GM23338 (cell line): ENCODE measurements at regions not wholly inside any gene's neighbourhood (a gene's known extent, or its start where the extent isn't known, plus 50 kb on each side); places are given as distances from the start of the nearest gene placed in this dataset.

ENCODE experiments used
- ATAC-seq: fragments of 200-7000 bp; cut with Tn5 transposase; 3 replicates; pipeline ENCODE4 v1.9.1; 2020
- DNase-seq: peaks from one replicate; pipeline ENCODE4 v3.0.0-alpha.2; 2015; ENCODE audit warnings: low spot score
- H2AFZ ChIP-seq: fragments of 200-600 bp; sonication (generic); 2 replicates; pipeline ENCODE4 v1.8.0; 2016; ENCODE audit warnings: antibody characterized with exemption, mild to moderate bottlenecking, moderate library complexity
- H3F3A ChIP-seq: fragments of 200-600 bp; sonication (generic); replicated peaks from 2 replicates; pipeline ENCODE4 v1.8.0; 2017; ENCODE audit warnings: antibody characterized with exemption, mixed run types, low read depth
- H3K27ac ChIP-seq: fragments of 200-600 bp; sonication (generic); 2 replicates; pipeline ENCODE4 v1.6.1; 2016; ENCODE audit warnings: low read depth
- H3K27me3 ChIP-seq: fragments of 200-600 bp; sonication (generic); 2 replicates; pipeline ENCODE4 v1.8.0; 2016; ENCODE audit warnings: mild to moderate bottlenecking, mixed run types, moderate library complexity; ENCODE audit not compliant: insufficient read depth
- H3K36me3 ChIP-seq: fragments of 200-600 bp; sonication (generic); 2 replicates; pipeline ENCODE4 v1.8.0; 2016; ENCODE audit warnings: mild to moderate bottlenecking; ENCODE audit not compliant: insufficient read depth
- H3K4me1 ChIP-seq: fragments of 200-600 bp; sonication (generic); 2 replicates; pipeline ENCODE4 v1.8.0; 2016; ENCODE audit warnings: mild to moderate bottlenecking, moderate library complexity; ENCODE audit not compliant: insufficient read depth
- H3K4me2 ChIP-seq: fragments of 200-600 bp; sonication (generic); 2 replicates; pipeline ENCODE4 v1.7.1; 2017; ENCODE audit warnings: mixed run types
- H3K4me3 ChIP-seq: fragments of 200-600 bp; sonication (generic); 2 replicates; pipeline ENCODE4 v1.6.1; 2016; ENCODE audit warnings: mixed run types
- H3K79me2 ChIP-seq: fragments of 200-600 bp; sonication (generic); replicated peaks from 2 replicates; pipeline ENCODE4 v1.8.0; 2017; ENCODE audit warnings: mild to moderate bottlenecking; ENCODE audit not compliant: insufficient read depth
- H3K9me2 ChIP-seq: fragments of 200-600 bp; sonication (generic); 2 replicates; pipeline ENCODE4 v1.8.0; 2017; ENCODE audit not compliant: insufficient read depth
- H4K20me1 ChIP-seq: fragments of 200-600 bp; sonication (generic); replicated peaks from 2 replicates; pipeline ENCODE4 v1.8.0; 2017; ENCODE audit warnings: mild to moderate bottlenecking; ENCODE audit not compliant: insufficient read depth
- H3K27ac Mint-ChIP-seq: 2 replicates; pipeline ENCODE4 v1.8.0; 2020; ENCODE audit warnings: inconsistent platforms, mild to moderate bottlenecking, moderate library complexity, mixed read lengths
- H3K27me3 Mint-ChIP-seq: 3 replicates; pipeline ENCODE4 v1.8.0; 2022; ENCODE audit warnings: low read depth, mild to moderate bottlenecking, moderate library complexity, mixed read lengths, inconsistent platforms; ENCODE audit not compliant: insufficient read depth, poor library complexity
- H3K36me3 Mint-ChIP-seq: 3 replicates; pipeline ENCODE4 v1.8.0; 2021; ENCODE audit warnings: low read depth, mild to moderate bottlenecking, inconsistent platforms, moderate library complexity, mixed read lengths
- H3K4me1 Mint-ChIP-seq: 3 replicates; pipeline ENCODE4 v1.8.0; 2020; ENCODE audit warnings: mild to moderate bottlenecking, inconsistent platforms, mixed read lengths
- H3K4me3 Mint-ChIP-seq: 3 replicates; pipeline ENCODE4 v1.8.0; 2021; ENCODE audit warnings: moderate library complexity, mild to moderate bottlenecking, inconsistent platforms, mixed read lengths
- H3K9me3 Mint-ChIP-seq: 3 replicates; pipeline ENCODE4 v1.8.0; 2020; ENCODE audit warnings: moderate library complexity, mild to moderate bottlenecking, inconsistent platforms, mixed read lengths
- CREB1 ChIP-seq: fragments of 250-450 bp; sonication (Bioruptor Pico); IDR thresholded peaks from 2 replicates; pipeline ENCODE4 v1.5.0; 2020; ENCODE audit warnings: low read depth, mild to moderate bottlenecking, moderate library complexity
- EZH2 ChIP-seq: fragments of 200-600 bp; sonication (generic); IDR thresholded peaks from one replicate; pipeline ENCODE4 v1.8.0; 2017; ENCODE audit warnings: antibody characterized with exemption, mild to moderate bottlenecking, low read depth; ENCODE audit not compliant: unreplicated experiment
- EZH2phosphoT487 ChIP-seq: fragments of 200-600 bp; sonication (generic); IDR thresholded peaks from one replicate; pipeline ENCODE4 v1.8.1; 2018; ENCODE audit warnings: antibody characterized with exemption; ENCODE audit not compliant: unreplicated experiment
- JUNB ChIP-seq: IDR thresholded peaks from one replicate; pipeline ENCODE4 v1.6.1; 2016; ENCODE audit warnings: antibody characterized with exemption; ENCODE audit not compliant: unreplicated experiment
- POLR2AphosphoS5 ChIP-seq: IDR thresholded peaks from 2 replicates; pipeline ENCODE4 v1.6.1; 2016; ENCODE audit warnings: antibody characterized with exemption, low read depth
- STAT1 ChIP-seq: IDR thresholded peaks from one replicate; pipeline ENCODE4 v1.6.1; 2016; ENCODE audit warnings: antibody characterized with exemption; ENCODE audit not compliant: unreplicated experiment
- ZNF114 ChIP-seq: fragments of 250-450 bp; sonication (Bioruptor Pico); IDR thresholded peaks from 2 replicates; pipeline ENCODE4 v1.5.0; 2020; ENCODE audit warnings: mild to moderate bottlenecking, moderate library complexity
- TF ChIP-seq, protein P1 (sequence below), 2 experiments: fragments of 200-600 bp in 1 of 2; sonication (generic) in 1 of 2; conservative IDR thresholded peaks; 2 replicates each; pipeline versions ENCODE4 v1.5.1 to v1.6.1; 2016 to 2017; ENCODE audit warnings: antibody characterized with exemption in 2 of 2, low read depth in 2 of 2, mild to moderate bottlenecking in 2 of 2, moderate library complexity in 1 of 2
- TF ChIP-seq, protein P2 (sequence below): IDR thresholded peaks from 2 replicates; pipeline ENCODE4 v1.6.1; 2016; ENCODE audit warnings: antibody characterized with exemption
- TF ChIP-seq, protein P3 (sequence below): fragments of 250-450 bp; sonication (Bioruptor Pico); IDR thresholded peaks from 2 replicates; pipeline ENCODE4 v1.5.0; 2020; ENCODE audit warnings: mild to moderate bottlenecking, moderate library complexity

DNA sequence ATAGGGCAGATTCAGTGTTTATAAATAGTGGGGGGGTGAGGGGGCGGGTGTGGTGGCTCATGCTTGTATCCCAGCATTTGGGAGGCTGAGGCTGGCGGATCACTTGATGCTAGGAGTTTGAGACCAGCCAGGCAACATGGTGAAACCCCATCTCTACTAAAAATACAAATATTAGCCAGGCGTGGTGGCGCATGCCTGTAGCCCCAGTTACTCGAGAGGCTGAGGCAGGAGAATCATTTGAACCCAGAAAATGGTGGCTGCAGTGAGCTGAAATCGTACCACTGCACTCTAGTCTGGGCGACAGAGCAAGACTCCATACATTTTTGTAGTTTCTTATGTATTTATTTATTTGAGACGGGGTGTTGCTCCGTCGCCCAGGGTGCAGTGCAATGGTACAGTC is 109.0 kb upstream of the ZNF217 start:
- Histone ChIP-seq H3K36me3 (no peaks in the 10 kb centered on the region), H3K4me2 (no peak overlapping the region), H3K9me2 (no peaks in the 10 kb centered on the region), H4K20me1 (no peaks in the 10 kb centered on the region), H3K4me3 (no peak overlapping the region), H3K4me1 (peaks cover 9% of the 10 kb centered on the region), H2AFZ (no peak overlapping the region), H3F3A (0 out of 2 replicates have a peak, but pooled peaks cover 7% of the 10 kb centered on the region), H3K79me2 (no peaks in the 10 kb centered on the region), H3K27ac (no peak overlapping the region), H3K27me3 (no peaks in the 10 kb centered on the region)
- ATAC-seq, result no peak
- no peaks in the 10 kb centered on the region for H3K9me3 Mint-ChIP-seq
- H3K4me1 Mint-ChIP-seq, result peaks cover 17% of the 10 kb centered on the region
- H3K36me3 Mint-ChIP-seq, result no peaks in the 10 kb centered on the region
- H3K4me3 Mint-ChIP-seq, result no peak overlapping the region
- no peak for DNase-seq
- peaks cover 3% of the 10 kb centered on the region for H3K27me3 Mint-ChIP-seq
- no peak overlapping the region for H3K27ac Mint-ChIP-seq
- no peak for TF ChIP-seq POLR2AphosphoS5
- TF ChIP-seq STAT1, result no peak
- TF ChIP-seq, protein P1, sequence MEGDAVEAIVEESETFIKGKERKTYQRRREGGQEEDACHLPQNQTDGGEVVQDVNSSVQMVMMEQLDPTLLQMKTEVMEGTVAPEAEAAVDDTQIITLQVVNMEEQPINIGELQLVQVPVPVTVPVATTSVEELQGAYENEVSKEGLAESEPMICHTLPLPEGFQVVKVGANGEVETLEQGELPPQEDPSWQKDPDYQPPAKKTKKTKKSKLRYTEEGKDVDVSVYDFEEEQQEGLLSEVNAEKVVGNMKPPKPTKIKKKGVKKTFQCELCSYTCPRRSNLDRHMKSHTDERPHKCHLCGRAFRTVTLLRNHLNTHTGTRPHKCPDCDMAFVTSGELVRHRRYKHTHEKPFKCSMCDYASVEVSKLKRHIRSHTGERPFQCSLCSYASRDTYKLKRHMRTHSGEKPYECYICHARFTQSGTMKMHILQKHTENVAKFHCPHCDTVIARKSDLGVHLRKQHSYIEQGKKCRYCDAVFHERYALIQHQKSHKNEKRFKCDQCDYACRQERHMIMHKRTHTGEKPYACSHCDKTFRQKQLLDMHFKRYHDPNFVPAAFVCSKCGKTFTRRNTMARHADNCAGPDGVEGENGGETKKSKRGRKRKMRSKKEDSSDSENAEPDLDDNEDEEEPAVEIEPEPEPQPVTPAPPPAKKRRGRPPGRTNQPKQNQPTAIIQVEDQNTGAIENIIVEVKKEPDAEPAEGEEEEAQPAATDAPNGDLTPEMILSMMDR (conservative IDR thresholded peaks at IDR 0.05; ENCODE audit: low read depth in 2 of 2), result no peak
- TF ChIP-seq EZH2phosphoT487, result no peak
- TF ChIP-seq, protein P2, sequence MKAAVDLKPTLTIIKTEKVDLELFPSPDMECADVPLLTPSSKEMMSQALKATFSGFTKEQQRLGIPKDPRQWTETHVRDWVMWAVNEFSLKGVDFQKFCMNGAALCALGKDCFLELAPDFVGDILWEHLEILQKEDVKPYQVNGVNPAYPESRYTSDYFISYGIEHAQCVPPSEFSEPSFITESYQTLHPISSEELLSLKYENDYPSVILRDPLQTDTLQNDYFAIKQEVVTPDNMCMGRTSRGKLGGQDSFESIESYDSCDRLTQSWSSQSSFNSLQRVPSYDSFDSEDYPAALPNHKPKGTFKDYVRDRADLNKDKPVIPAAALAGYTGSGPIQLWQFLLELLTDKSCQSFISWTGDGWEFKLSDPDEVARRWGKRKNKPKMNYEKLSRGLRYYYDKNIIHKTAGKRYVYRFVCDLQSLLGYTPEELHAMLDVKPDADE, result no peak
- TF ChIP-seq EZH2, result no peak
- TF ChIP-seq CREB1, result no peak

DNA sequence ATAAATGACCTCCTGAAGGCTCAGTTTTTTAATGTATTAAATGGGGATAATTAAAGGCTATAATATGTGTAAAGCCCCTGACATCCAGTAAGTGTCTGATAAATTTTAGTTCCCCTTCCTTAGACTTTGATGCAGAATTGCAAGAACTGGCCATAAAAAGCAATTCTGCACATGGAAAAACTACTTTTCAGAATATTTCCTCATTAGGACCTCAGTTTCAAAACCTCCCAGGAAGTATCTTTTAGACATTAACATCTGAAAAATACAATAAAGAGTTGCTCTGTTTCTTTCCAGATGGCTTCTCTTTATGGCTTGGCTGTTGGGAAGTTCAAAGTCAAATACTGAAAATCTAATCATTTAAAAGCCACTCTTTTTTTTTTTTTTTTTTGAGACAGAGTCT is 106.3 kb upstream of the ZNF217 start:
- Histone ChIP-seq H3K36me3 (no peaks in the 10 kb centered on the region), H3K27ac (no peak overlapping the region), H3F3A (no peaks in the 10 kb centered on the region), H3K4me1 (no peaks in the 10 kb centered on the region), H3K4me3 (no peak overlapping the region), H2AFZ (no peak overlapping the region), H4K20me1 (no peaks in the 10 kb centered on the region), H3K9me2 (no peaks in the 10 kb centered on the region), H3K27me3 (no peaks in the 10 kb centered on the region), H3K4me2 (no peak overlapping the region), H3K79me2 (no peaks in the 10 kb centered on the region)
- Mint-ChIP-seq H3K27me3 (peaks cover 2% of the 10 kb centered on the region), H3K27ac (no peak overlapping the region), H3K36me3 (no peaks in the 10 kb centered on the region), H3K4me1 (no peaks in the 10 kb centered on the region), H3K9me3 (no peaks in the 10 kb centered on the region), H3K4me3 (no peak overlapping the region)
- DNase-seq (no peak), ATAC-seq (no peak)
- no peak for TF ChIP-seq STAT1
- TF ChIP-seq CREB1, result no peak
- TF ChIP-seq ZNF114 (CRISPR knock-in tag), result no peak
- no peak for TF ChIP-seq EZH2
- no peak for TF ChIP-seq JUNB
- TF ChIP-seq, protein P3, sequence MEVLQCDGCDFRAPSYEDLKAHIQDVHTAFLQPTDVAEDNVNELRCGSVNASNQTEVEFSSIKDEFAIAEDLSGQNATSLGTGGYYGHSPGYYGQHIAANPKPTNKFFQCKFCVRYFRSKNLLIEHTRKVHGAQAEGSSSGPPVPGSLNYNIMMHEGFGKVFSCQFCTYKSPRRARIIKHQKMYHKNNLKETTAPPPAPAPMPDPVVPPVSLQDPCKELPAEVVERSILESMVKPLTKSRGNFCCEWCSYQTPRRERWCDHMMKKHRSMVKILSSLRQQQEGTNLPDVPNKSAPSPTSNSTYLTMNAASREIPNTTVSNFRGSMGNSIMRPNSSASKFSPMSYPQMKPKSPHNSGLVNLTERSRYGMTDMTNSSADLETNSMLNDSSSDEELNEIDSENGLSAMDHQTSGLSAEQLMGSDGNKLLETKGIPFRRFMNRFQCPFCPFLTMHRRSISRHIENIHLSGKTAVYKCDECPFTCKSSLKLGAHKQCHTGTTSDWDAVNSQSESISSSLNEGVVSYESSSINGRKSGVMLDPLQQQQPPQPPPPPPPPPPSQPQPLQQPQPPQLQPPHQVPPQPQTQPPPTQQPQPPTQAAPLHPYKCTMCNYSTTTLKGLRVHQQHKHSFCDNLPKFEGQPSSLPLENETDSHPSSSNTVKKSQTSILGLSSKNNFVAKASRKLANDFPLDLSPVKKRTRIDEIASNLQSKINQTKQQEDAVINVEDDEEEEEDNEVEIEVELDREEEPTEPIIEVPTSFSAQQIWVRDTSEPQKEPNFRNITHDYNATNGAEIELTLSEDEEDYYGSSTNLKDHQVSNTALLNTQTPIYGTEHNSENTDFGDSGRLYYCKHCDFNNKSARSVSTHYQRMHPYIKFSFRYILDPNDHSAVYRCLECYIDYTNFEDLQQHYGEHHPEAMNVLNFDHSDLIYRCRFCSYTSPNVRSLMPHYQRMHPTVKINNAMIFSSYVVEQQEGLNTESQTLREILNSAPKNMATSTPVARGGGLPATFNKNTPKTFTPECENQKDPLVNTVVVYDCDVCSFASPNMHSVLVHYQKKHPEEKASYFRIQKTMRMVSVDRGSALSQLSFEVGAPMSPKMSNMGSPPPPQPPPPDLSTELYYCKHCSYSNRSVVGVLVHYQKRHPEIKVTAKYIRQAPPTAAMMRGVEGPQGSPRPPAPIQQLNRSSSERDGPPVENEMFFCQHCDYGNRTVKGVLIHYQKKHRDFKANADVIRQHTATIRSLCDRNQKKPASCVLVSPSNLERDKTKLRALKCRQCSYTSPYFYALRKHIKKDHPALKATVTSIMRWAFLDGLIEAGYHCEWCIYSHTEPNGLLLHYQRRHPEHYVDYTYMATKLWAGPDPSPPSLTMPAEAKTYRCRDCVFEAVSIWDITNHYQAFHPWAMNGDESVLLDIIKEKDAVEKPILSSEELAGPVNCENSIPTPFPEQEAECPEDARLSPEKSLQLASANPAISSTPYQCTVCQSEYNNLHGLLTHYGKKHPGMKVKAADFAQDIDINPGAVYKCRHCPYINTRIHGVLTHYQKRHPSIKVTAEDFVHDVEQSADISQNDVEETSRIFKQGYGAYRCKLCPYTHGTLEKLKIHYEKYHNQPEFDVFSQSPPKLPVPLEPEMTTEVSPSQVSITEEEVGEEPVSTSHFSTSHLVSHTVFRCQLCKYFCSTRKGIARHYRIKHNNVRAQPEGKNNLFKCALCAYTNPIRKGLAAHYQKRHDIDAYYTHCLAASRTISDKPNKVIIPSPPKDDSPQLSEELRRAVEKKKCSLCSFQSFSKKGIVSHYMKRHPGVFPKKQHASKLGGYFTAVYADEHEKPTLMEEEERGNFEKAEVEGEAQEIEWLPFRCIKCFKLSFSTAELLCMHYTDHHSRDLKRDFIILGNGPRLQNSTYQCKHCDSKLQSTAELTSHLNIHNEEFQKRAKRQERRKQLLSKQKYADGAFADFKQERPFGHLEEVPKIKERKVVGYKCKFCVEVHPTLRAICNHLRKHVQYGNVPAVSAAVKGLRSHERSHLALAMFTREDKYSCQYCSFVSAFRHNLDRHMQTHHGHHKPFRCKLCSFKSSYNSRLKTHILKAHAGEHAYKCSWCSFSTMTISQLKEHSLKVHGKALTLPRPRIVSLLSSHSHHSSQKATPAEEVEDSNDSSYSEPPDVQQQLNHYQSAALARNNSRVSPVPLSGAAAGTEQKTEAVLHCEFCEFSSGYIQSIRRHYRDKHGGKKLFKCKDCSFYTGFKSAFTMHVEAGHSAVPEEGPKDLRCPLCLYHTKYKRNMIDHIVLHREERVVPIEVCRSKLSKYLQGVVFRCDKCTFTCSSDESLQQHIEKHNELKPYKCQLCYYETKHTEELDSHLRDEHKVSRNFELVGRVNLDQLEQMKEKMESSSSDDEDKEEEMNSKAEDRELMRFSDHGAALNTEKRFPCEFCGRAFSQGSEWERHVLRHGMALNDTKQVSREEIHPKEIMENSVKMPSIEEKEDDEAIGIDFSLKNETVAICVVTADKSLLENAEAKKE, result no peak
